HEK293T (cell line): ENCODE measurements at regions not wholly inside any gene's neighbourhood (a gene's known extent, or its start where the extent isn't known, plus 50 kb on each side); places are given as distances from the start of the nearest gene placed in this dataset.

Experiments used
- BHLHE40 ChIP-seq: fragments of 450-650 bp; IDR thresholded peaks from 2 replicates; pipeline ENCODE4 v1.6.1; 2016; ENCODE audit warnings: mild to moderate bottlenecking, moderate library complexity, borderline replicate concordance
- ELF4 ChIP-seq: fragments of 450-650 bp; IDR thresholded peaks from 2 replicates; pipeline ENCODE4 v1.6.1; 2017; ENCODE audit warnings: antibody characterized with exemption
- FOXA1 ChIP-seq: fragments of 450-650 bp; IDR thresholded peaks from 2 replicates; pipeline ENCODE4 v1.6.1; 2016; ENCODE audit warnings: mild to moderate bottlenecking
- FOXM1 ChIP-seq: fragments of 450-650 bp; IDR thresholded peaks from 2 replicates; pipeline ENCODE4 v1.6.1; 2017; ENCODE audit warnings: mild to moderate bottlenecking, borderline replicate concordance
- HDGF ChIP-seq: fragments of 450-650 bp; IDR thresholded peaks from 2 replicates; pipeline ENCODE4 v1.6.1; 2017; ENCODE audit warnings: antibody characterized with exemption, borderline replicate concordance
- L3MBTL2 ChIP-seq: fragments of 450-650 bp; conservative IDR thresholded peaks from 2 replicates; pipeline ENCODE4 v1.6.1; 2016; ENCODE audit warnings: mild to moderate bottlenecking
- LEF1 ChIP-seq: fragments of 450-650 bp; IDR thresholded peaks from 2 replicates; pipeline ENCODE4 v1.6.1; 2017; ENCODE audit warnings: mild to moderate bottlenecking, borderline replicate concordance
- SP1 ChIP-seq: fragments of 450-650 bp; IDR thresholded peaks from 2 replicates; pipeline ENCODE4 v1.6.1; 2017
- SUZ12 ChIP-seq: fragments of 450-650 bp; IDR thresholded peaks from 2 replicates; pipeline ENCODE4 v1.6.1; 2016; ENCODE audit warnings: mild to moderate bottlenecking
- TARDBP ChIP-seq: fragments of 450-650 bp; IDR thresholded peaks from 2 replicates; pipeline ENCODE4 v1.6.1; 2016
- ZNF384 ChIP-seq: fragments of 450-650 bp; IDR thresholded peaks from 2 replicates; pipeline ENCODE4 v1.6.1; 2016

GRCh38 chr6:14827354-14827753, 418.5 kb upstream of the JARID2 start:
- TF ChIP-seq LEF1 (no peak), TARDBP (no peak), HDGF (no peak), ELF4 (no peak), SUZ12 (no peak), FOXA1 (no peak), FOXM1 (no peak), BHLHE40 (no peak), SP1 (no peak), ZNF384 (no peak), L3MBTL2 (no peak)
